Adrenal gland (tissue), 9 donors: ENCODE measurements at regions not wholly inside any gene's neighbourhood (a gene's known extent, or its start where the extent isn't known, plus 50 kb on each side); places are given as distances from the start of the nearest gene placed in this dataset.

Experiments used
- DNase-seq, 7 donors: peaks; one replicate each; pipeline ENCODE4 v3.0.0-alpha.2; 2019 to 2020
- H3K27ac ChIP-seq, 5 donors: fragments of 200-600 bp; sonication (generic) in 4 of 5; 1 replicate in 3 of 5; 2 replicates in 2 of 5; pipeline versions ENCODE4 v1.5.1 to v1.8.0; 2016 to 2020; ENCODE audit warnings: mild to moderate bottlenecking in 1 of 5
- H3K27me3 ChIP-seq: fragments of 200-600 bp; 2 replicates; pipeline ENCODE4 v1.8.0; 2021
- H3K36me3 ChIP-seq, 2 donors: fragments of 200-600 bp; replicated peaks in 1 of 2; 1 replicate in 1 of 2; 2 replicates in 1 of 2; pipeline versions ENCODE4 v1.5.1 to v1.8.0; 2018 to 2022
- H3K4me1 ChIP-seq, 2 donors: fragments of 200-600 bp; replicated peaks in 1 of 2; 1 replicate in 1 of 2; 2 replicates in 1 of 2; pipeline versions ENCODE4 v1.5.1 to v1.8.0; 2018 to 2021
- H3K4me3 ChIP-seq, 4 donors: fragments of 200-600 bp; sonication (generic) in 3 of 4; one replicate each; pipeline ENCODE4 v1.5.1; 2016 to 2018
- H3K9me3 ChIP-seq, 3 donors: fragments of 200-600 bp; sonication (generic) in 1 of 3; replicated peaks in 1 of 3; 1 replicate in 2 of 3; 2 replicates in 1 of 3; pipeline versions ENCODE4 v1.5.1 to v1.8.0; 2016 to 2021
- POLR2A ChIP-seq, 2 donors: fragments of 450-650 bp; IDR thresholded peaks; one replicate each; pipeline ENCODE4 v1.6.1; 2017; ENCODE audit warnings: antibody characterized with exemption in 2 of 2, mild to moderate bottlenecking in 2 of 2, moderate library complexity in 1 of 2
- WGBS, 4 donors: extraction: QIAGEN DNeasy Blood & Tissue Kit in 2 of 4; methylation state at CpG; one replicate each; pipeline versions ENCODE4 v1.1.5 to v1.1.7; 2013 to 2017; 5-methylcytosine and 5-hydroxymethylcytosine counted together
- intact Hi-C, 2 donors: fragments of 100-400 bp; cut with DNase I; formaldehyde crosslinking; loops; one replicate each; pipeline versions ENCODE4 v1.14.1 to v1.15.0; 2022 to 2023
- TF ChIP-seq, protein P1 (sequence below), 6 experiments: fragments of 450-650 bp in 4 of 6; fragments of 200-600 bp in 2 of 6; sonication (generic) in 1 of 6; IDR thresholded peaks; 1 replicate in 5 of 6; 2 replicates in 1 of 6; pipeline versions ENCODE4 v1.5.1 to v1.8.0; 2016 to 2021; ENCODE audit warnings: antibody characterized with exemption in 6 of 6, mild to moderate bottlenecking in 2 of 6, moderate library complexity in 1 of 6
- donor health status: healthy with polysubstance abuse.
- donor health status: Bipolar disorder and iron deficiency.
- donor health status: DM: yes; HTN: yes; CAD: no.
- donor health status: DM: no; HTN: no; CAD: no.
- donor health status: DM: no; HTN: no; CAD: no.

DNA sequence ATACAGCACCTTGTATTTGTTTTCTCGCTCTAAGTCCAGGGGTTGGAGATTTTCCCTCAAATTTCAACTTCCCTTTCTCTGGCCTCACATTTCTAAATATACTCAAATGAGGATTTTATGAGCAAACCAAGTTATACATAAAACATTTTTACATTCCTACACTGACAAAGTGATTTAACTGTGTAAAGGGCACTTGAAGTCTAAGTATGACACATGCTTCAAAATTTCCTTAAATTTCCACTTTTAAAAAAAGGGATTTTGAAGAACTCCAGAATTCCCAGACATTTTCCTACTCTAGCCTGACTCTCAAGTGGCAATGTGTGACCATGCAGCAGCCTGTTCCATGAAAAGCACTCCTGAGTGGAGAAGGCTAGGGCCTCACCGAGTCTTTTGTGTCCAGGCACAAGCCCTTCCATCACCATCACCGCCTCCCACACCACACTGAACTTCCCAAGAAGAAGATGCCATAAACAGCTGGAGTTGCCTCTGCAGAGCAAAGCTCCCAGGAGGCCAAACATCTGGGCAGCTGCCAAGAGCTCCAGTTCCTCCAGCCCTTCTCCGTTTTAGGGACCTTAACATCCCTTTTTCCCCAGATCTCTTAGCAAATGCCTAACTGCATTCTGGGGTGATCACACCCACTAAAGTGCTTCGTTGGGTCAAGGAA lies 68.9 kb downstream of the NCR2 start:
- peaks cover 11% of the 10 kb centered on the region for H3K27me3 ChIP-seq
- 65 to 73% (median 68%) methylated on average over 5 of the region's 5 CpGs for WGBS, 4 donors

DNA sequence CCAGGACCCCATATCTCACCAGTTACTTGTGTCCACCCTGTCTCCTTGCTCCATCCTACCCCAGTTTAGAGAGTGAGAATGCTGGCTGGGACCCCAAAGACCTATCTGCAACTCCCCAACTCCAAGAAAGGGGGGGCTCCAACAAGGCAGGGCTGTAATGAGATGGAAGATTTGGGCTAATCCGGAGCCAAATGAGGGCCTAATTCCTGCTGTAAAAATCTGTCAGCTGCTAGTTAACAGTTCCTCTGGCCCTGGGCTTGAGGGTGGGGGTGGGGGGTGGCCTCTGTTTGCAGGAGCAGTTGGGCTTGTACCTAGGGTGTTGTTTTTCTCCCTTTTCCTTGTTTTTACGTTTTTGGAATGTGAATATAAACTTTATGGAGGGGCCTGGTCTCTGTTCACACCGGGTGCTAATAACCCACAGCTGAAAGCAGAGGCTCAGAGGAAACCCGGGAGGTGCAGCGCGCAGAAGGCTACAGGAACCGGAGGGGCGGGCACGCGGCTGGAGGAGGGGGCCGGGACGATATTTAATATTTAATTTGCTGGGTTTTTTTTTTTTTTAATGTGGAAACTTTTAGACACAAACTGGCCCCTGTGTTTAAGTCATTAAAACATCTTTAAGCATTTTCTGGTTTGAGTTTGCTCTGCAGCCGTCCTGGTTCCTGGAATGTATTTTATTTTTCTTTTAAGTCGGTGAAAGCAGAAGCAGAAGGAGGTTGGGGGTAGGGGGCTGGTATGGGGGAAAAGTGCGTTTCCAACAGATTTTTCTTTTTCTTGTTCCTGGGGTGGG lies 70.7 kb downstream of the NCR2 start:
- Histone ChIP-seq H3K9me3 (no peaks in the 10 kb centered on the region), H3K27me3 (peaks cover 11% of the 10 kb centered on the region), H3K4me1 (no peaks in the 10 kb centered on the region), H3K36me3 (no peaks in the 10 kb centered on the region), H3K27ac (no peak overlapping the region), H3K4me3 (no peak overlapping the region)
- WGBS, 4 donors, result 47 to 61% (median 55%) methylated on average over 15 of the region's 15 CpGs
- intact Hi-C loops, result no loop called here
- TF ChIP-seq, protein P1, sequence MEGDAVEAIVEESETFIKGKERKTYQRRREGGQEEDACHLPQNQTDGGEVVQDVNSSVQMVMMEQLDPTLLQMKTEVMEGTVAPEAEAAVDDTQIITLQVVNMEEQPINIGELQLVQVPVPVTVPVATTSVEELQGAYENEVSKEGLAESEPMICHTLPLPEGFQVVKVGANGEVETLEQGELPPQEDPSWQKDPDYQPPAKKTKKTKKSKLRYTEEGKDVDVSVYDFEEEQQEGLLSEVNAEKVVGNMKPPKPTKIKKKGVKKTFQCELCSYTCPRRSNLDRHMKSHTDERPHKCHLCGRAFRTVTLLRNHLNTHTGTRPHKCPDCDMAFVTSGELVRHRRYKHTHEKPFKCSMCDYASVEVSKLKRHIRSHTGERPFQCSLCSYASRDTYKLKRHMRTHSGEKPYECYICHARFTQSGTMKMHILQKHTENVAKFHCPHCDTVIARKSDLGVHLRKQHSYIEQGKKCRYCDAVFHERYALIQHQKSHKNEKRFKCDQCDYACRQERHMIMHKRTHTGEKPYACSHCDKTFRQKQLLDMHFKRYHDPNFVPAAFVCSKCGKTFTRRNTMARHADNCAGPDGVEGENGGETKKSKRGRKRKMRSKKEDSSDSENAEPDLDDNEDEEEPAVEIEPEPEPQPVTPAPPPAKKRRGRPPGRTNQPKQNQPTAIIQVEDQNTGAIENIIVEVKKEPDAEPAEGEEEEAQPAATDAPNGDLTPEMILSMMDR (IDR thresholded peaks at IDR 0.05), result no peak
- no peak for TF ChIP-seq POLR2A (IDR thresholded peaks at IDR 0.05)
- no peak for DNase-seq

More for the DNA sequence above, 68.9 kb downstream of the NCR2 start:
- peak in 1 of 7 donors; percentile 23 for DNase-seq
- Histone ChIP-seq H3K4me1 (no peaks in the 10 kb centered on the region), H3K4me3 (no peak overlapping the region), H3K27ac (no peak overlapping the region), H3K36me3 (no peaks in the 10 kb centered on the region), H3K9me3 (no peaks in the 10 kb centered on the region)
- TF ChIP-seq, protein P1 (IDR thresholded peaks at IDR 0.05), result no peak
- no peak for TF ChIP-seq POLR2A (IDR thresholded peaks at IDR 0.05)
- intact Hi-C loops, result no loop called here

DNA sequence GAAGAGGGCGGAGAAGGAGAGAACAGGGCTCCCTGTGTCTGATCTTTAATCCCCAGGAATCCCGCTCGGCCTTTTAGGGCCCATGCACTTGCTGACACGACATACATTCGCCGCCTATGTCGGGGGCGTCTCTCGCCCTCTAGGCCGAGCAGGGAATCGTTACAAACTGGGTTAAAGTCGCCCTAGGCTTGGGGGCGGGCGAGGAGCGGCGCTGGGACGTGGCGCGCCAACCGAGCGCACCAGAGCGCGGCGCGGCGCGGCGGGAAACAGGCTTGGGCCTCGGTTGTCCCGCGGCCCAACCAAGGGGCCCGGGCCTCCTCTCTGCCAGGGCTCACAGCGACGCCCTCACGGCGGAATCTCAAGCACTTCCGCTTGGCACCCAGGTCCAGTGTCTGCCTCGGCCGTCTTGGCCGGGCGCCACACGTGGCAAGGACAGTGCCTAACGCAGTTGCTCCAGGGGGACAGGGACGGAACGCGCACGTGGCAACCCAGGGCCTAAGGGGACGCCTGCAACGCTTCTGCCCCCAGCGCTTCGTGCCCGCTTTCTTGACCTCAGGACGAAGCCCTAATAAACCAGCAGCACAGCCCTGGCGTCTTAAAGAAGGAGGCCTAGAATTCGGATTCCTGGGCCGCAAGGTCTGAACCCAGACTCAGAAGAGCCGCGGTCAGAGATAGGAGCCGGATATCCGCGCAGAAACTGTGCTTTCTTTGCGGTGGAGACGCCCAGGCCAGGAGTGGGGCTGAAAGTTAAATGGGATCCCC lies 71.5 kb downstream of the NCR2 start:
- Histone ChIP-seq H3K9me3 (no peaks in the 10 kb centered on the region), H3K27ac (no peak overlapping the region), H3K36me3 (no peaks in the 10 kb centered on the region), H3K4me3 (no peak overlapping the region), H3K4me1 (no peaks in the 10 kb centered on the region), H3K27me3 (peaks cover 15% of the 10 kb centered on the region)
- no peak for TF ChIP-seq POLR2A (IDR thresholded peaks at IDR 0.05)
- TF ChIP-seq, protein P1 (IDR thresholded peaks at IDR 0.05), result no peak
- 62 to 75% (median 64%) methylated on average over 38 to 63 of the region's 63 CpGs for WGBS, 4 donors
- DNase-seq, result no peak
- intact Hi-C loops, result no loop called here

DNA sequence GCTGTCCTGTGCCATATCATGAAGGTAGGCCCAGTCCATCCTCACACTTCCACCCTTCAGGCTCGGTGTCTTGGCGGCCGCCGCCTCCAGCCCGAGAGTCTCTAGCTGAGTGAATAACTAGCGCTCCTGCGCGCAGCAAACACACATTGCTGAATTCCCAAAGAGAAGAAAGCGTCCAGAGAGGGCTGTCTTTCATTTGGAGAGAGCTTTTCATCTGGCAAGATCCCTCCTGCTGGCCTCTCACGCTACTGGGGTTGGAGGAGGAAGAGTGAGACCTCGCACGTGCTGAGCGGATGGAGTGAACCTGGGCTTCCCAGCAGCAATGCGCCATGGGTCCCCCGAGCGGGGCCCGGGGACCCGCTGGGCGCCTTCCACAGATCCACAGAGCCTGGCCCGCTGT lies 73.2 kb downstream of the NCR2 start:
- Histone ChIP-seq H3K9me3 (no peaks in the 10 kb centered on the region), H3K36me3 (no peaks in the 10 kb centered on the region), H3K27ac (no peak overlapping the region), H3K4me1 (no peaks in the 10 kb centered on the region), H3K27me3 (peaks cover 21% of the 10 kb centered on the region), H3K4me3 (no peak overlapping the region)
- intact Hi-C loops, result no loop called here
- TF ChIP-seq, protein P1 (IDR thresholded peaks at IDR 0.05), result no peak
- no peak for TF ChIP-seq POLR2A (IDR thresholded peaks at IDR 0.05)
- WGBS, 4 donors, result 72 to 91% (median 80%) methylated on average over 17 to 20 of the region's 20 CpGs
- no peak for DNase-seq
